PC-9 (cell line): ENCODE measurements at regions not wholly inside any gene's neighbourhood (a gene's known extent, or its start where the extent isn't known, plus 50 kb on each side); places are given as distances from the start of the nearest gene placed in this dataset.

Experiments used
- CTCF ChIP-seq: fragments of 200-600 bp; sonication (generic); conservative IDR thresholded peaks from 2 replicates; pipeline ENCODE4 v1.6.1; 2017; ENCODE audit warnings: mixed run types, antibody characterized with exemption, mild to moderate bottlenecking, moderate library complexity
- EZH2 ChIP-seq: fragments of 200-600 bp; sonication (generic); IDR thresholded peaks from 2 replicates; pipeline ENCODE4 v1.8.0; 2017; ENCODE audit warnings: antibody characterized with exemption, low read depth

DNA sequence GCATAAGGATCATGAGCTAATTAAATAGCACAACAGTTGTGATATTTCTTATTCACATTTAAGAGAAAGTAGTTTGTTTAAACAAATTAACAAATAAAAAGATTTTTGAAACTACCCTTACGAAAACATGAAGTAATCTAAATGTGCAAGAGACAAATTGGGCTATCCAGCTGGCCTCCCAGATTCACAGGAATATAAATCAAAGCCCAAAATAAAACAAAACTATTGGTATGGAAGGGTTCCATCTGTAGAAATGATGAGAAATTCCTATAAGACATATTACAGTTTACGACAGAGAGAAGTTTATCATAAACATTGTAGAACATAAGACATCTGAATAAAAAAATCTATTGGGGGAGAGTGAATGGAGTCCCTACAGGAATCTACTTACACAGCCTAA is 1125.1 kb downstream of the TDRD15 start:
- TF ChIP-seq CTCF, result no peak
- TF ChIP-seq EZH2, result no peak
